Stimulated activated CD4-positive, alpha-beta T cell treated with anti-CD3 and anti-CD28 coated beads, TNF-alpha, amount 100 ng/mL, for 4 hours (primary cell): ENCODE measurements at regions not wholly inside any gene's neighbourhood (a gene's known extent, or its start where the extent isn't known, plus 50 kb on each side); places are given as distances from the start of the nearest gene placed in this dataset.
"Not testable (repeated sequence)": the region's sequence is repeated elsewhere in the genome, so short reads cannot be mapped to it uniquely, and the experiment has no call there.

Experiments used
- DNase-seq, 3 experiments: peaks; one replicate each; pipeline ENCODE4 v3.0.0-alpha.2; 2020; ENCODE audit warnings: low read depth in 3 of 3

DNA sequence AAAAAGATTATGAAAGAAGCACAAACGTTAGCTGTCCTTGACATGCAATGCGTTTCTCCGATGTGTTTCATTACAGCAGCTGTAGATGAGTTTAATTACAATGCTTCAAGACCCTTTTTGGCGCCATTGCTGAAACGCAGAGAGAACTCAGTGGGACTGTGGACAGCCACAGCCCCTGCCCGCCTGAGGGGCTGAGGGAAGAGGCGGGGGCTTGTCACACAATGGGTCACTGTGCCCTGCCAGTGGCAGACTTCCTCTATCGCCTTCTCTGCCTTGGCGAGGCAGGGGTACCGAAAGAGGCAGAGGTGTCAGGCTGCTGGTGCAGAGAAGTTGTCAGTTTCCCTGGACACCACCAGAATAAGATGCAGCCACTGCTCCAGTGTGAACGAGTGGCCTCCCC is 252.0 kb downstream of the NR2F2 start:
- no peak for DNase-seq

DNA sequence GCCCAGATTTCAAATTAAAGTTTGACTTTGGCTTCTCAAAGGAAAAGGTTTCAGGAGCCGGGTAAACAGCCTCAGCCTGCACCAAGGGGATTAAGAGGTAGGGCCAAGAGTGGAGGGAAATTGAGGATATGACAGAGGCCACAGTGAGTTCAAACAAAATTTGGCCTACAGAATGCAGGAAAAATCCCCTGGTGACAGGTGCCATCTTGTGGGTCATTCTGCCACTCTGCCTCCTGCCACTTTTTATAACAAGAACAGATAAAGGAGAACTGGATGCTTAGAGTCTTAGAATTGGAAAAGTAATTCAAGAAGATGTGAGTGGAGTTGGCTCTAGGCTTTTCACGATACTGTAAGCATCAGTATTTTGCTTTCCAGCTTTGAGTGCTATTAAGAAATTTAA is 253.2 kb downstream of the NR2F2 start:
- no peak for DNase-seq

DNA sequence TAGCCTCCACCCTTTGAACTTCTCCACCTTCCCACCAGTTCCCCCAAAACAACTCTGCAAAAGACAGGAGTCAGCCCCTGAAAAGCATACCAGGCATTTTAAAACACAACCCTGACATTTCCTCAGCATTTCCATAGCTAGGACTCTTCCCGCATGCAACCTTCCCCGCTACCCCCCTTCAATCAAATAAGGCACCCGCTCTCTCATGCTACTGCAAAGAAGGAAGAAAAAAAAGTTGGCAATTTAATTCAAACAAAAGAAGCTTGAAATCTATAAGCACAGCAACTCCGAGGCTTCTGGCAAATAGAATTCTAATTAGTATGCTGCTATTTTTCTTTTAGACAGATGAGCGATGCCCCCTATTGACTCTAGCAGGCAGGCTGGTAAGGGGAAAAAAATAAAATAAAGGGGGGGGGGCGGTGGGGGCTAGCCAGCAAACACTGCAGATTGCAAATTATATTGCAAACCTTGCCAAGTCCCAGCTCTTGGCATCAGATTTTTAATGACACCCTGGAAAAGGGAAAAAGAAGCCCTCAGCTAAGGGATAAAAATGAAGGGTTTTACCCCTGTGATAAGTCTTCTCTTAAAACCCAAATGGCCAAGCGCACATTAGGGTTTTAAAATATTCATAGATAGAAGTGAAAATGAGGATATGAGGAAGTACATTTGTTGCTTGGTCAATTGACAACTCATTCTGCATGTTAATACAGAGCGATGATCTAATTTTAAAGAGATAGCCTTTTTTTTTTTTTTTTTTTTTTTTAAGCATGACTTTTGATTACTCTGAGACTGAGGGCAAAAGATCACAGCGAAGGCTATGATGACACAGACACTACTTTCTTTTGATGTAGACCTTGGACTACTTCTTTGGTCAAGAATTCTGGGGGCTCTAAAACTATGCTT is 255.2 kb downstream of the NR2F2 start:
- DNase-seq = no peak

DNA sequence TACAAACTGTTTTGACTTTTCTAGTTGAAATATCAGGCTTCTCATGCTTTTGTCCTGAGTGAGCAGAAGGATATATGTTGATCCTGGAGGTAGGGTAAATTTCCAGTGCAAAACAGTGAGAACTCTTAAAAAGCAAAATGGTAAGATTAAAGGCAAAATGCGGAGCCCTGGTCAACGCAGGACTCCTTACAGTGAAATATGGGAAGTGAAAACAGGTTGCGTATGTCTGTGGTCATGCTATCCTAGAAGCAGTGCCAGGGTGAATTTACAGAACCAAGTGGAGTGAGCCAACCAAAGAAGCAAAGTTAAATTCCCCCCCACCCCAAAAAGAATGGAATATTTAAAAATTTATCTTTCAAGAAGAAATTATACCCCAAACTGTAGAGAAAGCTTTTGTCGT is 256.4 kb downstream of the NR2F2 start:
- DNase-seq = no peak

DNA sequence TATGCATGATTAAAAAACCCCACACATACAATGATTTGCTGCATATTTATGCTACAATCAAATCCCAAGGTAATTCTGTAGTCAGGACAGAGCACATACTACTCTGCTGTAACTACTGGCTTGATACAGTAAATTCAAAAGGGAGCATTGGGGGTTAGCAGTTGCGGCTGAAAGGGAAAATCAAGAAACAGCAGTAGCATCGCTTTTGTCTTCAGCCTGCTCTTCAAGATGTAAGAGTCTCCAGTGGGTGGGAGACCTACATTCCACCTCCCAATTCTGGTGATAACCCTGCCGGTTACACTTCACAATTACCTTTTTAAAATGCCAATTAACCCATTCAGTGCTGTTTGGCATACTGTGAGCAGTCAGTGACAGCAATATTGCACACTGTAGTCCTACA is 259.4 kb downstream of the NR2F2 start:
- no peak for DNase-seq

DNA sequence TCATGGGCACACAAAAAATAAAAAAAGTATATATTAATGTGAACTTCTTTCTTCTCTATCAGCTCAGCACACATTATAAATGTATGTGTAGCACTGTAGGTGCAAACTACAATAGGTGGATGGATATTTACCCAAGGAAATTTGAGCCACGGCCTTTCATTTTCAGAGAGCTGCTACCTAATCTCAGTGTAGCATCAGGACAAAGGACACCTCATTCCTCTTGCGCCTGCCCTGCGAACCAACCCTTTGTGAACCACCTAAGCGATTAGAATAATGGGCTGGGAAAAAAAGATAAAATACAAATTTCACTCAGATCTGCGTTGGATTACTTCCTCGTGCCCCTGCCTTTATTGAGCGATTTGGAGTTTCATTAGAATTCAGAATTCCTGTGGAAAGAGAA is 263.2 kb downstream of the NR2F2 start:
- DNase-seq = no peak

DNA sequence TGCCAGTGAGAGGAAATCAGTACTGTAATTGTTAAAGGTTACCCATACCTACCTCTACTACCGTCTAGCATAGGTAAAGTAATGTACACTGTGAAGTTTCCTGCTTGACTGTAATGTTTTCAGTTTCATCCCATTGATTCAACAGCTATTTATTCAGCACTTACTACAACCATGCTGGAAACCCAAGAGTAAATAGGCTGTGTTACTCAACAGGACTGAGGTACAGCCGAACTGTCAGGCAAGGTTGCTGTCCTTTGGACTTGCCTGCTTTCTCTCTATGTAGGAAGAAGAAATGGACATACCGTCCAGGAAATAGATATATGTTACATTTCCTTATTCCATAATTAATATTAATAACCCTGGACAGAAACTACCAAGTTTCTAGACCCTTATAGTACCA is 265.5 kb downstream of the NR2F2 start:
- DNase-seq = no peak

DNA sequence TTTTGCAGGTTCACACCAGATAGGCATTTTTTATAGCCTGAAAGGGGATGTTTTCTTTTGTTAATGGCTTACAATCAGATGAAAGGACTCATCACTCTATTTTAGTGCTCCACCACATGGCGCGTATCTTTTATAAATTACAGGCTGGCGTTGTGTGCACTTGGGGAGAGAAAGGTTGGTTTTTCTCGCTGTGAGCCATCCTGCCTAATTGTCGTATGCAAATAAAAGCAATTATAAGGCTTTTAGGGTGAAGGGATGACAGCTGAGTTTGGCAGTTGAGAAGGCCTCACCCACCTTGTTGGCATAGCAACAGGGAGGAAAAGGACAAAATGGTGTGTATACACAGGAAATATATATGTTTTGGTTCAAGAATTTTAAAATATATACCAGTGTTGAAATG is 268.0 kb downstream of the NR2F2 start:
- DNase-seq = no peak

DNA sequence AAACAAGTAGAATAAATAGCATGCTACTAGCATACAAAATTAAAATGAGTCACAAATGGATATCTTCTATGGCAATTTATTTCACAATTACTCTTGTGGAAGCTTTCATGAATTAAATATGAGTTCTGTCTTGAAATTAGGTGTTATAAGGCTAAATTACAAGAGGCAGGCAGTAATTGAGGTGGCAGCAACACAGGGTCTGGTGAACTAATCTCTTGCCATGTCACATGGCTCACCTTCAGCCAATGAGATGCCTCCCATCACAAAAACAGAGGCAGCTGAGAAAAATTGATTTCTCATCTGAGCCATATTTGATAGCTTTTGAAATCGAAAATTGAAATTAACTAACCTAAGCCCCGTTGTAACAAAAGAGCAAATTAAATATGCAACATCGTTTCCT is 268.8 kb downstream of the NR2F2 start:
- no peak for DNase-seq

DNA sequence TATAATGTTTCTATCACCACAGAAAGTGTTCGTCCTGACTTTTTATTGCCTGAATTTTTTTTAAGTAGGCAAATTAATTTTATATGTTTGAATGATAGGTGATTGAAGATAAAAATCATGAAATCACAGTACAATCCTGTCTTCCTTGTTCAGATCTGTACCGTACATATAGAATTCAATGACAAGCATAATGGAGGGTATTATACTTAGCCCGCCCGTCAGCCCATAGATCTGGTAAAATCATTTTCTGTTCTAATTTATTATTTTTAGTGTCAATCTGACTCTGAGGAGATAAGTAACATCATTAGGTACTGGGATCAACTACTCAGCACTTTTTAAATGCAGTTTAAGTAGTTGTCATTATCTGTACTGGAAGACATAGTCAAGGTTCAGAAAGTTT is 269.9 kb downstream of the NR2F2 start:
- DNase-seq = no peak

DNA sequence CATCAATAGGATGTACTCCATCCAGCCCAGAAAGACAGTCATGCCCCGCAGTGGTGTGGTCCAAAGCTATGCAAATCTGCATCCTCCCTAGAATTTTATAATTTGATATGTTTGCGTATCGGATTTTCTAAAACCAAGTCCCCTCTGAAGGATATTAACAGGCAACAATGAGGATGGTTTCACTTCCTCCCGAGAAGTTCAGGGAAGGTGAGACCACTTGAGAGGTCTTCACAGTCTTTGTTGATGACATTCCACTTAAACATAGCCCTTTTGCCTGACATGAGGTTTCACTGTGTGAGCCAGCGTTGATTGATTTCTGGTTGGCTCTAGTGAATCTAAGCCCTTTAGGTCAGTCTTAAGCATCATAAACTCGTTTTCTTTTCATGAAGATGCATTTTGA is 276.1 kb downstream of the NR2F2 start:
- DNase-seq = no peak

DNA sequence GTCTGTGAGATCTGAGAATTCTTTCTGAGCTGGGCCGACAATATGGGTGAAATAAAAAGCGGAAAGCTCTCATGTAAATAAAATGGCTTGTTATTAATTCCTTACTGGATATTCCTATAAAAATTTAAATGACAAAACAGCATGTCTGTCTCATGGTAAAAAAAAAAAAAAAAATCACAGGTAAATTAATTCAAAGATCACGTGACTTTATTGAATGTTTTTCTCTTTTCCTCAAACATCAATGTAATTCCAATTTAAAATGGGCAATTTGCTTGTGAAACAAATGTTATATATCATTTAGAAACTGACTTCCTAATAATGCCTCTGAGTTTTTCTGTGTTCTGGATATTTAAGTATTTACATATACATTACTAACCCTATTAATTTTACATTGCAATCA is 280.3 kb downstream of the NR2F2 start:
- DNase-seq = no peak

DNA sequence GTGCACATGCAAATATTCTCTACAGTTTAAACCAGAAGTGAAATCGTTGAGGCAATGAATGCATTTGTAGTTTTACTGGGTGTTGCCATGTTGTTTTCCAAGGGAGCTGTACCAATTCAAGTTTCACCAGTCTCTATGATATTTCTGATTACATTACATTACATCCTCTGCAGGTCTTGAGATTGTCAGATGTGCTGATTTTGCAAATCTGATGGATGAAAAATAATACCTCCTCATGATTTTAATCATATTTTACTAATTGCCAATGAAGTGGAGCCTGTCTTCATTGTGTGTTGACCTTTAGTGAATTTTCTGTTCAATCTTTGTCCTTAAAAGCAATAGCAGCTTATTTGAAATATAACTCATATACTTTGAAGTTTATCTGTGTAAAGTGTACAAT is 282.4 kb downstream of the NR2F2 start:
- DNase-seq = no peak

DNA sequence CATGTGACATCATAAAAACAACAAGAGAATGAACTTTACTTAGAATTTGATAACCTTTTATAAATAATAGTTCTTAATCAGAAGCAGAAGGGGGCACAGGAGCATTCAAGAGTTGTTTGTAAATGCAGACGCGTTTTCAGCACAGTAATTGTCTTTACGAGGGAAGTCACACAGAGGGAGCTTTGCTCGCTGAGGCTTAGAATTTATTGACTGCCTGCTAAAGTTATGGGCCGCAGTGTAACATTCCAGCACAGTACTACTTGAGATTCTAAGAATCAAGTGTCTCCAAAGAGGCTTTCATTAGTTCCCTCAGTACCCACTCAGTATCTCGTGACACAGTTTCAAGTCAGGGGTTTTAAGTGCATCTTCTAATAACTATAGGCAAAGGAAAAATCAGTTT is 288.7 kb downstream of the NR2F2 start:
- DNase-seq = no peak

DNA sequence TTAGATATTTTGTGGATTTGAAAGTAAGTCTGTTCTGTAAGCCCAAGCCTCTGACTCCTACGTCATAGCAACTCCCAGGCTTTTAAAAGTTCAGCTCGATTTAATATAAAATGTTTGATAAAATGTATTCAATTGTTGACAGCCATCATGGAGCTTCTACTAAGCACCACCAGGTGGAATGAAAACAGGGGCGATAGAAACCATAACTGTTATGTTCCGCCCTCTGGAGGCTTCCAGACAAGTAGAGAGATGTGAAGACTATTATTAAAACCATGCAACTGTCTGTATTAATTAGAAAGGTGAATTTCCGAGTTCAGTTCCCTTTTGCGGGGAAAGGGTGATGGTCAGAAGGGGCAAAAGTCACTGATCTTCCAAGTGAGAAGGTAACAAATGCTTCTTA is 292.2 kb downstream of the NR2F2 start:
- no peak for DNase-seq

DNA sequence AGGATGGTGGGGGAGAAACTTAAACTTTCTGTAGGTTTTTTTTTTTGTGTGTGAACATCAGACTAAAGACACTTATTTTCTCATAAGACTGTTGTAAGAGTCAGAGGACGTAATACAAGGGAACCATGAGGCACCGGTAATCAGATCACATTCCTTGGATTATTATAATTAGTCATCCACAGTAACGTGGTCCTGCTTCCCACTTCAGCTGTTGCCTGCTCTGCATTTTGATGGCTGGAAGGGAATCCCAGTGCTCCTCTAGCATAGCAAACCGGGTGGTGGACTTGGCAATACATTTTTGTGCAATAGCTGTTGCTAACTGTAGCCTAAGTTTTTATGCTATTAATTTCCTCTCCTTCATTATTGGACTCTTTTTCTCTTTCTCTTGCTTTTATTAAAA is 294.8 kb downstream of the NR2F2 start:
- no peak for DNase-seq

DNA sequence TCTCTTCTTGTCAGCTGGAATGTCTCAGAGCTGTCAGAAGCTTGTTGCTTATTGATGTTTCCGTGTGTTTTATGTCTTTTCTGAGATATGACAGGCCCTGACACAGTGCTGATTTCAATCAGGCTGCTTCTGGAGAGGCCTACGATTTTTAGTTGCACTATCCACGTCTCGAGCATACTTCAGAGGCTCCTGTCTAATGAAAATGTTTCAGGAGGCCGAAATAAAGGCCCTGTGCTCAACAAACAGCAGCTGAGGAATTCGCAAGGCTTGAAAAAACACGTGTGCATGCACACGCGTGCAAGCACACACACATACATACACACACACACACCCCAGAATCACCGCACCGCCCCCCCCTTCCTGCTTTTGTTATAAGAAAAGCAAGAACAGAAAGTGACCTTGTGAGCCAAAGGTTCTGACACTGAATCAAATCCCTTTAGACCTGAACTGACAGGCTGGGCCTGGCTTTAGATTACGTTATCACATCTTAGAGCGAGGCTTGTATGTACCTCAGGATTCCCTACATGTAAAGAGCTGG is 296.6 kb downstream of the NR2F2 start:
- DNase-seq = no peak

DNA sequence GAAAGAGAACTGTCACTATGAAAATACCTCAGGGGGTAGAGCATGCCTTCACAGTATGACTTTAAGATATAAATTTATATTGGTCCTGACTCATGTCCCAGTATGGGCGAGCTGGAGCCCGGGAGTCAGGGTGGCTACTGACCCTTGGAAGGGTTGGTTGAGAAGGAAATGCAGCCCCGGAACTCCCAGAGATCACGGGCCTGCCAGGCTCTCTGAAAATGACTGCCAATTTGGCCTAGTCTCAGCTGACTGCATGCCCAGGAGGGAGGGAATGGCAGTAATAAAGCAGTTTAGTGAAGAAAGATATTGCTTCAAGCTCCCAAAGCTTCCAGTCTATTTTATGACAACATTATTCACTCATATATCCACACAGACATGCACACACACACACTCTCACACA is 299.0 kb downstream of the NR2F2 start:
- DNase-seq = no peak

DNA sequence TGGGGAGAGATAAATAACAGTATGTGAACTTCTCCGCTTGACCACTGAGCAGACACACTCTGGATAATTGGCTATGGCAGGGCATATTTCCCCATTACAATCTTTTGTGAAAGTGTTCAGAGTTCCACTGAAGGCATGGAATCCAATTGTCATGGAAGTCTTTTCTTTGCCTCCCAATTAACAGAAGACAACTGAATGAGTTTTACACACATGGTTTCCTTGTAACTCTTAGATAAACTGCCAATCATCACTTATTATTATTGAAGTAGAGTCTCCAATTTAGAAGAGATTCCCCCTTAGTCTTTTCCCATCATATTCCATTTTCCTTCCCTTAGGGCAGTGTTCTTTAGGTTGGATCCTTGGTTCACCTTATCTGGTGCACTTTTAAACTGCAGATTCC is 308.3 kb downstream of the NR2F2 start:
- no peak for DNase-seq

DNA sequence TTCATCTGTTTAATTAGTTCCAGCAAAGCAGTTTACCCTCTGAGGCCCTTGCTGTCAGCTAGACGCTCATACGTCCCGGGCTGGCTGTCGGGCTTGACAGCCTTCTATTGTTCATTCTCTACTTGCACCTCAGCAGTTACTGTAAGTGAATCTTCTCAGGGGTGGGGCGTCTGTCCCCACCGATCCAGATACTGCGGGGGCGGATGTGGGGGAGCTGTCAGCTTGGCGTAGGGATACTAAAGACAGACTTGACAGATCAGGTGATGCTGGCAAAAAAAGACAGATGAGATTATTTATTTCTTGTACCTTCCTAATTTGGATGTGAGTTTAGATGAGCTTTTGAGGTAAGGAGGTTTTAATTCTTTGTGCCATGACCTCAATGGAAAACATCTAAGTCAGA is 315.3 kb downstream of the NR2F2 start:
- no peak for DNase-seq

DNA sequence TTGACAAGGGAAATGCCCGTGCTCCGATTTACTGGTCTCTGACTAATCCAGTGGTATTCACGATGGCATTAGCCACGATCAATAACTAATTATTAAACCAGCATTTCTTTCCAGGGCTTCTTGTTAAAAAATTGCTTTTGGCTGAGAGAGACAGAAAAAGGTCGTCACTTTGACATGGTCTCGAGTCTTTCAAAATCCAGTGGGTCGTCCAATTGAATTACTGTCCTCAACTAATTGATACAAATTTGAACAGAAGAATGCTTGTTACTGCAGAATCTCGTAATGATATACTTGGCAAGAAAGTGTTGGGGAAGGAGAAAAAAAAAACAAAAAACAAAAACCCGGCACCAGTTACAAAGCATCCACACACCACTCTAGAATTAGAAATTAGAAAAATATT is 318.4 kb downstream of the NR2F2 start:
- no peak for DNase-seq

DNA sequence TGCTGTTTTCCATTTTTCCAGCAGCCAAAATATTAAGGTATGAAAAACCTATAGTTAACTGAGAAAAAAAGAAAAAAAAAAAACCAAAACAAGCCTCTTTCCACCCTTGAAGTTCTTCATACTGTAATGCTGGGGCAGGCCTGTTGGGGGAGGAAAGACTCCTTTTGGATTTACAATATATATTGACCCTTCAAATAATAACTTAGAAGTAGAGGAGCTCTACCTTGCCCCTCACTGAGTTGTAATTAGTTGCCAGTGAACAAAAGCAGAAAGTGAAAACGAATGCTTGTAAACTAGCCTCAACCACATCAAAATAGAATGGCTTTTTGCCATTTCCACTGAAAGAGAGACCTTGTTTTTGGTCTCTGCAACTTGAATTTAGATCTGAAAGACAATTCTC is 326.6 kb downstream of the NR2F2 start:
- no peak for DNase-seq

DNA sequence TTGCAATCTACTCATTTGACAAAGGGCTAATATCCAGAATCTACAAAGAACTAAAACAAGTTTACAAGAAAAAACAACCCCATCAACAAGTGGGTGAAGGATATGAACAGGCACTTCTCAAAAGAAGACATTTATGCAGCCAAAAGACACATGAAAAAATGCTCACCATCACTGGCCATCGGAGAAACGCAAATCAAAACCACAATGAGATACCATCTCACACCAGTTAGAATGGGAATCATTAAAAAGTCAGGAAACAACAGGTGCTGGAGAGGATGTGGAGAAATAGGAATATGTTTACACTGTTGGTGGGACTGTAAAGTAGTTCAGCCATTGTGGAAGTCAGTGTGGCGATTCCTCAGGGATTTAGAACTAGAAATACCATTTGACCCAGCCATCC is 336.5 kb downstream of the NR2F2 start:
- DNase-seq = not testable (repeated sequence)

DNA sequence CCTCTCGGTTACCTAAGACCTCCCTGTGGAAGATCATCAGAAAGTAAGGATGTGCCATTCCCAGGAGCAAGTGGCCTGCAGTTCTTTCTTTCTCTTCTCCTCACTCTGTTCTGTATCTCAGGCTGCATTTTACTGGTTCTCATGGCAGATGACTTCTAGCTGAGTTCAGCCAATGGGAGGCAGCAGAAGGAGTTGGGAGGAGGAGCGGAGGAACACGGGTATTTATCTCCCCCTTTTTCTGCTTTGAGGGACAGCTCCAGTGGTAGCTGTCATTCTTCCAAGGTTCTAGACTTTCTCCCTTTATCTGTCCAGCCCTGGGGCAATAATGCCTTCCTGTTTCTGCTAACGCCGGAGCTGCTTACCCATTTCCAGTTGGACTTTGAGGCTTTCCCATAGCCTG is 339.9 kb downstream of the NR2F2 start:
- DNase-seq = no peak
